IPS-18a (cell line): ENCODE measurements at regions not wholly inside any gene's neighbourhood (a gene's known extent, or its start where the extent isn't known, plus 50 kb on each side); places are given as distances from the start of the nearest gene placed in this dataset.

Experiments
- H3K27ac ChIP-seq: one replicate; pipeline ENCODE4 v1.5.1; 2013; ENCODE audit warnings: low read length
- H3K27me3 ChIP-seq: one replicate; pipeline ENCODE4 v1.6.1; 2013; ENCODE audit warnings: mild to moderate bottlenecking, low read length; ENCODE audit not compliant: control insufficient read depth, insufficient read depth
- H3K36me3 ChIP-seq: one replicate; pipeline ENCODE4 v1.6.1; 2013; ENCODE audit warnings: low read depth, low read length; ENCODE audit not compliant: control insufficient read depth
- H3K4me1 ChIP-seq: one replicate; pipeline ENCODE4 v1.6.1; 2013; ENCODE audit warnings: low read depth, low read length; ENCODE audit not compliant: control insufficient read depth
- H3K4me3 ChIP-seq: one replicate; pipeline ENCODE4 v1.5.1; 2013; ENCODE audit warnings: low read length
- H3K9ac ChIP-seq: one replicate; pipeline ENCODE4 v1.6.1; 2013; ENCODE audit warnings: mild to moderate bottlenecking, low read length, moderate library complexity
- H3K9me3 ChIP-seq: one replicate; pipeline ENCODE4 v1.6.1; 2013; ENCODE audit warnings: low read depth, low read length; ENCODE audit not compliant: control insufficient read depth

DNA sequence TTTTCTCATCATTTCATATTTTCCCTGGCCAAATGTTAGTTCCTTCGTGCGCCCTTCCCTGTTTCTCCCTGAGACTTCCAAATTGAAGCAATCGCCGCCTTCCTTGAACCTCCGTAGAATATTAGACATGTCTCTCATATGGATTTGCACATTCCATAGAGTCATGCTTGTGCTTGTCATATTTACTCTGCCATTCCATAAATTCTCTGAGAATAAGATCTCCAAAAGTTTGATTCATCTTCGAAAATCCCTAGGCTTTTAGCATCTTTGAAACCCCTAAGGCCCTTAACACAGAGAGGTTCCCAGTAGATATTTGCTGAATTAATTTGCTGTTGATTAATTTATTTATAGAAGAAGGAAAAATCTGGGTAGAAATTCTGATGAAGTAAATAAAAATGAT lies 202.2 kb upstream of the PIK3C3 start:
- peaks cover 9% of the 10 kb centered on the region for H3K4me1 ChIP-seq
- no peak overlapping the region for H3K4me3 ChIP-seq

DNA sequence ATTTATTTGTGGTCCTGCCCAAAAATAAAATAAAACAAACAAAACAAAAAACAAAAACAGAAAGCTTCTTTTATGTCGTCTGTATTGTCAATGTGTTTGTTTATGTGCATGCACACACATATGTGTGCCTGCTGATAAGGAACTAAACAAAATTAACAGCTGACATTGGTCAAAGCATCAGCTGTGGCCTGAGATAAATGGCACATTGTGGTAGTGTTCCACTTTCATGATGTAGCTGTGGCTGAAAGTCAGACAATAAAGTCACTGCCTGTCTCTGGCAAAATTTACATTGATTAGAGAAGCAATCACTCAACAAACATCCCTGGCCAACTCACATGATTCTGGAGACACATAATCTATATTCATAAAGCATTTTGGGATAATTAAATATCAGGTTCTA lies 203.4 kb upstream of the PIK3C3 start:
- no peaks in the 10 kb centered on the region for H3K36me3 ChIP-seq
- no peak overlapping the region for H3K4me3 ChIP-seq
- H3K9ac ChIP-seq: no peak overlapping the region
- H3K27ac ChIP-seq: no peak overlapping the region
- peaks cover 7% of the 10 kb centered on the region for H3K4me1 ChIP-seq
- no peaks in the 10 kb centered on the region for H3K9me3 ChIP-seq
- H3K27me3 ChIP-seq: no peaks in the 10 kb centered on the region

More for the DNA sequence above, 202.2 kb upstream of the PIK3C3 start:
- Histone ChIP-seq H3K27ac (no peak overlapping the region), H3K27me3 (no peaks in the 10 kb centered on the region), H3K9ac (no peak overlapping the region), H3K9me3 (no peaks in the 10 kb centered on the region), H3K36me3 (no peaks in the 10 kb centered on the region)

GRCh38 chr18:41751161-41751560 lies 203.9 kb upstream of the PIK3C3 start:
- Histone ChIP-seq H3K27ac (no peak overlapping the region), H3K4me3 (no peak overlapping the region), H3K4me1 (peaks cover 6% of the 10 kb centered on the region), H3K9ac (no peak overlapping the region), H3K9me3 (no peaks in the 10 kb centered on the region), H3K36me3 (no peaks in the 10 kb centered on the region), H3K27me3 (no peaks in the 10 kb centered on the region)

DNA sequence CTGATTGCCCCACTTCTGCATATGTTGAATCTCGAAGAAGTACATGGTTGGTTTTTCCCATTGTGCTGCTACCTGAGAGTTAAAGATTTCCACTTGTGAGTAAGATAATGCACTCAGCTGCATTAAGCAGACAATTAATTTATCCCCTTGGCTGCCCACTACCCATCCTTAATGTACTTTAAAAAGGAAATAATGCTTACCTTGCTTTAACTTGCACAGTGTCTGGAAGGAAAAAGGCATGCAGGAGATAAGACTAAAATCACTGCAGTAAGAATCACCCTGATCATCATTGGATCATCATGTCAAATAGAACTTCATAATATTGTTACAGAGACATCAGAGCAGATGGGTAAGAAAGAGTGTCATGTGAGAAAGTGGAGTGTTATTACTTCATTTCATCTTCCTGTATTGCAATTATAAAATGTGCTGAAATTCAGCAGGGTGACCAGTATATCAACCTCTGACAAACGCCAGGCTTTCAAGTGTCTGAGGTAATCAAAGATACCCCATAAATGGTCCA lies 207.3 kb upstream of the PIK3C3 start:
- Histone ChIP-seq H3K27ac (no peak overlapping the region), H3K4me1 (peaks cover 32% of the 10 kb centered on the region), H3K27me3 (no peaks in the 10 kb centered on the region), H3K9me3 (no peaks in the 10 kb centered on the region), H3K9ac (no peak overlapping the region), H3K4me3 (no peak overlapping the region), H3K36me3 (no peaks in the 10 kb centered on the region)

DNA sequence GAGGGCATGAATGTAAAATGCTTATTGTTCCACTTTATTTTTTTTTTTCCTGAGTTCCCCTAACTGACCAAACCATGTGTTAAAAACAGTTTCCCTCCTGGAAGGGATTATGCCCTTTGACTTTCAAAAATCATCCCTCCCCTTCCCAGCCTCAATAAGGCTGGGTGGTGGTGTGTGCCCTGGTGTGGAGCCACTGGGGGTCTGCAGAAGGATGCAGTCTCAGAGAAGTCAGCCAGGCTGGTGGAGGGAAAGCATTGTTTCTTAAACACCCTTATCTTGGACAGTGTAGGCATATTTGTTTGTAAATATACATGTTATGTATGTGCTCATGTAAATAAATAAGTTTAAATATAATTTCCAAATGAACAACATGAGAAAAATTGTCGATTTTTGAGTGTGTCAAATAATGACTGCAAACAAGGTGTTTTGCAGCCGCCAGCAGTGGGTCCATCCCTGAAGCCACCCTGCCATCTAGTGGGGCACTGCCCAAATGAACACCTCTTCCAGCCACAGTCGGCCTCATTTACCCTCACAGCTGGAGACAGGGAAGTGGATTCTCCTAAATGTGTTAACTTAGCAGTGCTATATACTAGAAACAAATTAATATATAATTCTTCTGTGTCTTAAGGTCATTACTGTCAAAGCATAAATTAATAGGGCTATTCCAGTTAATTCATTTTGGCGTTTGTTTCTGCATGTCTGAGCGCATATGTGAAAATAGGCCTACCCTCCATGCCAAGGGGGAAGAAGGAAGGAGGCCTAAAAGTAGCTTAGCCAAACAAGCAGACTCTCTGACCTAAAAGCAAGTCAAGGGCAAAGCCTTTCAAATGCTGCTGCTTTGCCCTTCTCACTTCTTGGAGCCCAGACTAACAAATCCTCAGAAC lies 209.6 kb upstream of the PIK3C3 start:
- Histone ChIP-seq H3K9me3 (no peaks in the 10 kb centered on the region), H3K9ac (peak overlapping the region; percentile 52), H3K27me3 (no peaks in the 10 kb centered on the region), H3K36me3 (no peaks in the 10 kb centered on the region), H3K4me1 (peaks cover 32% of the 10 kb centered on the region), H3K27ac (no peak overlapping the region), H3K4me3 (peak overlapping the region; percentile 37)

DNA sequence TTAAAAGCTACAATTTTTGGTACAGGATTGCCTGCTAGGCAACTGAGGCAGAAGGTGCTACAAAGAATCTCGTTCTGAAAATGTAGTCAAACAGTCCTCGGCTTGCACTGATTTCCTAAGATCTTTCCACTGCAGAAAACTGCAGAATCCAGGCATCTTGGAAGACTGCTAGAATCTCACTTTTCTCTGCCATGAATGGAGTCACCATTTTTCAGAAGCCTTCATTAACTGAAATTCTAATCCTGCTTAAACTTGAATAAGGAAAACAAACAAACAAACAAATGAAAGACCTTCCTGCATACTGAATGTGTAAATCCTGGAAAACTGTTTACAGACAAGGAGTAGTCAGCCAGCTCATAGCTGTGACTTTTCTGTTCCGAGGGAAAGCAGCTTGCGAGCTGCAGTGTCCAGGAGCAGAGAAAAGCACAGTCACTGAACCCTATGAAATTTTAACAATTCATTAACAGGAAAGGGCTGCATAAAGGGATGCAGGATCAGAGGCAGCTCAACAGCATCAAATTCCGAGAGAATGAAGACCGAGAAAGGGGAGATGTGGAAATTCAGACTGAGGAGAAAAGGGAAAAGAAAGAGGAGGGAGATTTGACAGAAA lies 210.5 kb upstream of the PIK3C3 start:
- Histone ChIP-seq H3K27ac (peak overlapping the region; percentile 31), H3K4me3 (peak overlapping the region; percentile 37), H3K9me3 (no peaks in the 10 kb centered on the region), H3K36me3 (no peaks in the 10 kb centered on the region), H3K4me1 (peaks cover 32% of the 10 kb centered on the region), H3K9ac (peak overlapping the region; percentile 52), H3K27me3 (no peaks in the 10 kb centered on the region)

GRCh38 chr18:41737218-41737617 lies 217.8 kb upstream of the PIK3C3 start:
- no peaks in the 10 kb centered on the region for H3K36me3 ChIP-seq
- H3K9ac ChIP-seq: no peak overlapping the region

GRCh38 chr18:41734917-41735316 lies 220.1 kb upstream of the PIK3C3 start:
- no peaks in the 10 kb centered on the region for H3K27me3 ChIP-seq
- no peak overlapping the region for H3K4me3 ChIP-seq
- H3K27ac ChIP-seq: no peak overlapping the region
- H3K4me1 ChIP-seq: no peaks in the 10 kb centered on the region
- no peak overlapping the region for H3K9ac ChIP-seq
- H3K36me3 ChIP-seq: no peaks in the 10 kb centered on the region
- H3K9me3 ChIP-seq: no peaks in the 10 kb centered on the region

More at GRCh38 chr18:41737218-41737617, 217.8 kb upstream of the PIK3C3 start:
- Histone ChIP-seq H3K4me1 (no peaks in the 10 kb centered on the region), H3K27ac (no peak overlapping the region), H3K9me3 (no peaks in the 10 kb centered on the region), H3K27me3 (no peaks in the 10 kb centered on the region), H3K4me3 (no peak overlapping the region)

- Histone ChIP-seq H3K4me1 (no peaks in the 10 kb centered on the region), H3K4me3 (no peak overlapping the region), H3K36me3 (no peaks in the 10 kb centered on the region), H3K9me3 (no peaks in the 10 kb centered on the region), H3K27me3 (no peaks in the 10 kb centered on the region), H3K27ac (no peak overlapping the region), H3K9ac (no peak overlapping the region)
Measured at GRCh38 chr18:41732356-41732755, 222.7 kb upstream of the PIK3C3 start.

DNA sequence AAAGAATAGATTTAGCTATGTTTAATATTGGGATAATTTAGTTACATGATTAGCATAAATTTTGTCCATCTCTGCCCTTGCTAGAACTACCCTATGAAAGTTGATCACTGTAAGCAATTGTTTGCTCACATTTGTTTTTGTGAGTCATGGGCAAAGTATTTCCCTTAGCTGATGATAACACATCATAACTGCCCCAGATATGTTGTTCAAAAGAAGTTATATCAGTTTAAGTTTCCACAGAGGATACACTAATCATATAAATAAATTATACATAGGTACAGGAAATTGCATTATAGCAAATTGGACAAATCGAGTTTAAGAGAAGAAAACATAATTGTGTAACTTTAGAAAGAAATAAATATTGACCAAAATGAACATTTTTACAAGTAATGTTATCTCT lies 223.2 kb upstream of the PIK3C3 start:
- no peak overlapping the region for H3K27ac ChIP-seq
- no peaks in the 10 kb centered on the region for H3K4me1 ChIP-seq
- no peak overlapping the region for H3K4me3 ChIP-seq
- H3K27me3 ChIP-seq: no peaks in the 10 kb centered on the region
- no peaks in the 10 kb centered on the region for H3K36me3 ChIP-seq
- no peak overlapping the region for H3K9ac ChIP-seq
- H3K9me3 ChIP-seq: no peaks in the 10 kb centered on the region

- no peak overlapping the region for H3K4me3 ChIP-seq
- no peaks in the 10 kb centered on the region for H3K27me3 ChIP-seq
- no peaks in the 10 kb centered on the region for H3K36me3 ChIP-seq
- H3K9me3 ChIP-seq: no peaks in the 10 kb centered on the region
- peaks cover 6% of the 10 kb centered on the region for H3K4me1 ChIP-seq
- no peak overlapping the region for H3K9ac ChIP-seq
- no peak overlapping the region for H3K27ac ChIP-seq
Measured at GRCh38 chr18:41724195-41724594, 230.8 kb upstream of the PIK3C3 start.
